Tibial nerve (tissue), 4 donors: ENCODE measurements at regions not wholly inside any gene's neighbourhood (a gene's known extent, or its start where the extent isn't known, plus 50 kb on each side); places are given as distances from the start of the nearest gene placed in this dataset.

Source experiments
- DNase-seq, 2 donors: peaks; one replicate each; pipeline ENCODE4 v3.0.0-alpha.2; 2019; ENCODE audit warnings: low spot score in 2 of 2
- H3K27ac ChIP-seq, 4 donors: fragments of 200-600 bp; sonication (generic) in 3 of 4; one replicate each; pipeline ENCODE4 v1.5.1; 2017 to 2019; ENCODE audit warnings: mild to moderate bottlenecking in 1 of 4
- H3K27me3 ChIP-seq, 2 donors: fragments of 200-600 bp; sonication (generic) in 1 of 2; one replicate each; pipeline versions ENCODE4 v1.5.1 to v1.6.0; 2017 to 2019
- H3K36me3 ChIP-seq, 3 donors: fragments of 200-600 bp; sonication (generic); one replicate each; pipeline ENCODE4 v1.5.1; 2018 to 2019
- H3K4me1 ChIP-seq, 4 donors: fragments of 200-600 bp; sonication (generic) in 3 of 4; one replicate each; pipeline ENCODE4 v1.5.1; 2017 to 2019
- H3K4me3 ChIP-seq, 4 donors: fragments of 200-600 bp; sonication (generic) in 3 of 4; one replicate each; pipeline ENCODE4 v1.5.1; 2017 to 2019; ENCODE audit warnings: mild to moderate bottlenecking in 1 of 4, moderate library complexity in 1 of 4
- H3K9me3 ChIP-seq, 4 donors: fragments of 200-600 bp; sonication (generic) in 3 of 4; one replicate each; pipeline ENCODE4 v1.5.1; 2017 to 2019
- CTCF ChIP-seq, 5 experiments: fragments of 200-600 bp in 3 of 5; fragments of 450-650 bp in 2 of 5; sonication (generic) in 3 of 5; IDR thresholded peaks; one replicate each; pipeline ENCODE4 v1.5.1; 2016 to 2019; ENCODE audit warnings: antibody characterized with exemption in 5 of 5, mild to moderate bottlenecking in 3 of 5, moderate library complexity in 2 of 5
- EP300 ChIP-seq, 2 donors: sonication (generic); formaldehyde crosslinking; IDR thresholded peaks; one replicate each; pipeline ENCODE4 v1.6.1; 2017; ENCODE audit warnings: antibody characterized with exemption in 2 of 2, mild to moderate bottlenecking in 1 of 2
- POLR2A ChIP-seq, 2 donors: fragments of 450-650 bp; IDR thresholded peaks; one replicate each; pipeline ENCODE4 v1.6.1; 2017; ENCODE audit warnings: antibody characterized with exemption in 2 of 2, mild to moderate bottlenecking in 2 of 2, moderate library complexity in 2 of 2
- WGBS, 2 donors: methylation state at CpG; one replicate each; pipeline ENCODE4 v1.1.5; 2018; 5-methylcytosine and 5-hydroxymethylcytosine counted together

GRCh38 chr11:31910950-31911576, 99.9 kb upstream of the PAX6 start:
- Histone ChIP-seq H3K4me1 (no peaks in the 10 kb centered on the region), H3K9me3 (peaks cover 0 to 7% (median 0%) of the 10 kb centered on the region in 4 donors), H3K27ac (no peak overlapping the region), H3K27me3 (no peaks in the 10 kb centered on the region), H3K36me3 (no peaks in the 10 kb centered on the region), H3K4me3 (no peak overlapping the region)
- 78 to 94% methylated on average over 1 of the region's 1 CpG for WGBS, 2 donors
- TF ChIP-seq EP300 (IDR thresholded peaks at IDR 0.05), result no peak
- DNase-seq, result no peak

- Histone ChIP-seq H3K27me3 (no peaks in the 10 kb centered on the region), H3K27ac (no peak overlapping the region), H3K9me3 (peaks cover 0 to 9% (median 0%) of the 10 kb centered on the region in 4 donors), H3K4me1 (no peaks in the 10 kb centered on the region), H3K36me3 (no peaks in the 10 kb centered on the region), H3K4me3 (no peak overlapping the region)
- 43 to 45% methylated on average over 14 of the region's 14 CpGs for WGBS, 2 donors
- DNase-seq, result peak in 1 of 2 donors; percentile 13
- TF ChIP-seq EP300 (IDR thresholded peaks at IDR 0.05) (peak in 1 of 2 donors; percentile 7), CTCF (IDR thresholded peaks at IDR 0.05) (no peak)
These were observed 92.3 kb upstream of the PAX6 start for GRCh38 chr11:31903225-31904074.

DNA sequence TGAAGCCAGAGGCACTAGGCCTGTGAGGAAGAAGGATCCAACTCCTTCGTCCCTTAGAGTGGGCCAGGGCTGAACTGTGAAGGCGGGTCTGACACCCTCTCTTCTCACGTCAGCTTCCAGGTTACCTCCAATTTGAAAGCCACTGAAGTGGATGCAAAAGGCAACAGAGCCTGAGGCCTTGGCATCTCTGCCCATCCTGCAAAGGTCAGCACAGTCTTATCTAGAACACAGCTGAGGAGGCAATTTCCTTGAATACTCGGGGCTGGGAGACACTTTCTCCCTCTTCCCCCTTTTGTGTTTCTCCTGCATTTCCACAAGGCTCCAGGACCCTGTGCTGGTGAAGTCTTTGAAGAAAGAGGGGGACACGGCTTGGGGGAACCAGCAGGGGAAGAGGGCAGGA, 91.6 kb upstream of the PAX6 start:
- Histone ChIP-seq H3K9me3 (peaks cover 0 to 9% (median 0%) of the 10 kb centered on the region in 4 donors), H3K4me3 (no peak overlapping the region), H3K36me3 (no peaks in the 10 kb centered on the region), H3K27me3 (no peaks in the 10 kb centered on the region), H3K27ac (no peak overlapping the region), H3K4me1 (no peaks in the 10 kb centered on the region)
- TF ChIP-seq POLR2A (IDR thresholded peaks at IDR 0.05), result no peak
- TF ChIP-seq EP300 (IDR thresholded peaks at IDR 0.05), result no peak
- no peak for TF ChIP-seq CTCF (IDR thresholded peaks at IDR 0.05)
- no peak for DNase-seq
- WGBS, 2 donors, result 75 to 83% methylated on average over 5 of the region's 5 CpGs

DNA sequence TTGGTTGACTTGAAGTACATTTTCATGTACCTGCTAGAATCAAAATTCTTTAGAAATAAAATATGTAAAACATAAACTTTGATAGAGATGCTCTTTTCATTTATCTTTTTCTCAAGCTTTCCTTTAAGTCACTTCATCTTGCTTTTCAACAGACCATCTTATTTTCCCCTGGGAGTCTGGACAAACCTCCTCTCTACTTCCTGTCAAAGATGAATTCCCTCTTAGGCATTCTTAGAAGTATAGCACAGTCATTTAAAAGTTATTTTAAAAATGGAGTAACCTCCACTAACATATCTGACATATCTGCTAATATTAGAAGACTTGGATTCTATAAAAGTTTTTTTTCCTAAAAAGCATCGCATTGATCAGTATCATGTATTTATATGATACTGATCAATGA, 84.8 kb upstream of the PAX6 start:
- TF ChIP-seq CTCF (IDR thresholded peaks at IDR 0.05), result no peak
- TF ChIP-seq EP300 (IDR thresholded peaks at IDR 0.05), result no peak
- no peak for TF ChIP-seq POLR2A (IDR thresholded peaks at IDR 0.05)
- no peak overlapping the region for H3K4me3 ChIP-seq
- WGBS, 2 donors, result 78% methylated on average over 1 of the region's 1 CpG
- no peaks in the 10 kb centered on the region for H3K4me1 ChIP-seq
- no peaks in the 10 kb centered on the region for H3K9me3 ChIP-seq
- no peaks in the 10 kb centered on the region for H3K27me3 ChIP-seq
- DNase-seq, result no peak
- no peak overlapping the region for H3K27ac ChIP-seq
- no peaks in the 10 kb centered on the region for H3K36me3 ChIP-seq

GRCh38 chr11:31887180-31887579, 76.1 kb upstream of the PAX6 start:
- TF ChIP-seq POLR2A (IDR thresholded peaks at IDR 0.05) (no peak), CTCF (IDR thresholded peaks at IDR 0.05) (no peak), EP300 (IDR thresholded peaks at IDR 0.05) (no peak)
- H3K4me3 ChIP-seq, result no peak overlapping the region
- no peaks in the 10 kb centered on the region for H3K36me3 ChIP-seq
- H3K27ac ChIP-seq, result no peak overlapping the region
- DNase-seq, result no peak
- 77 to 83% methylated on average over 6 of the region's 6 CpGs for WGBS, 2 donors
- H3K9me3 ChIP-seq, result peaks cover 0 to 6% (median 0%) of the 10 kb centered on the region in 4 donors
- H3K27me3 ChIP-seq, result no peaks in the 10 kb centered on the region
- no peaks in the 10 kb centered on the region for H3K4me1 ChIP-seq
